Vagina (tissue), 2 donors: ENCODE measurements at regions not wholly inside any gene's neighbourhood (a gene's known extent, or its start where the extent isn't known, plus 50 kb on each side); places are given as distances from the start of the nearest gene placed in this dataset.
"Not testable (repeated sequence)": the region's sequence is repeated elsewhere in the genome, so short reads cannot be mapped to it uniquely, and the experiment has no call there.

Experiments used
- POLR2A ChIP-seq, 2 donors: fragments of 450-650 bp; IDR thresholded peaks; one replicate each; pipeline ENCODE4 v1.6.1; 2017; ENCODE audit warnings: antibody characterized with exemption in 2 of 2, mild to moderate bottlenecking in 2 of 2, moderate library complexity in 2 of 2
- POLR2AphosphoS5 ChIP-seq, 2 donors: sonication (generic); formaldehyde crosslinking; IDR thresholded peaks; one replicate each; pipeline ENCODE4 v1.9.0; 2017; ENCODE audit warnings: antibody characterized with exemption in 2 of 2, mild to moderate bottlenecking in 2 of 2, low read depth in 1 of 2; ENCODE audit not compliant: insufficient read depth in 1 of 2
- TF ChIP-seq, protein P1 (sequence below), 3 experiments: fragments of 450-650 bp in 2 of 3; fragments of 200-600 bp in 1 of 3; sonication (generic) in 1 of 3; IDR thresholded peaks; one replicate each; pipeline ENCODE4 v1.5.1; 2017 to 2019; ENCODE audit warnings: antibody characterized with exemption in 3 of 3, mild to moderate bottlenecking in 2 of 3, moderate library complexity in 2 of 3

DNA sequence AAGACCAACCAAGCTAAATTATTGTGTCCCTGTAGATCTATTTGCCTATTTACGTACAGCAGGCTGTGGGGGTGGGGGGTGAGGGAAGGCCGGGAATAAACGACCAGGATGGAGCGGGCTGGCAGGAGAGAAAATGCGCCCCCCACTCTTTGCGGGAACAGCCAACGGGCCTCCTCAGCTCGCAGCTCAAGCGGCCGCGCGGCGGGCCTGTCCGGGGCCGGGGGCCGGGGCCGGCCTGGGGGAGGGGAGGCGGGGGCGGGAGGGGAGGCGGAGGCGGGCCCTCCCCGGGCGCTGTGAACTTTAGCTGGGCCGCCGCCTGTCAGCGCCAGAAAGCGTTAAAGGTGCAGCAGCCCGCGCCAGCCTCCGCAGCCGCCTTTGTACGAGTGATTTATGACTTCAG is 679.1 kb downstream of the SPATA31A7 start:
- not testable (repeated sequence) for TF ChIP-seq POLR2A (IDR thresholded peaks at IDR 0.05); POLR2AphosphoS5 (IDR thresholded peaks at IDR 0.05; ENCODE audit: insufficient read depth in 1 of 2, low read depth in 1 of 2)
- TF ChIP-seq, protein P1, sequence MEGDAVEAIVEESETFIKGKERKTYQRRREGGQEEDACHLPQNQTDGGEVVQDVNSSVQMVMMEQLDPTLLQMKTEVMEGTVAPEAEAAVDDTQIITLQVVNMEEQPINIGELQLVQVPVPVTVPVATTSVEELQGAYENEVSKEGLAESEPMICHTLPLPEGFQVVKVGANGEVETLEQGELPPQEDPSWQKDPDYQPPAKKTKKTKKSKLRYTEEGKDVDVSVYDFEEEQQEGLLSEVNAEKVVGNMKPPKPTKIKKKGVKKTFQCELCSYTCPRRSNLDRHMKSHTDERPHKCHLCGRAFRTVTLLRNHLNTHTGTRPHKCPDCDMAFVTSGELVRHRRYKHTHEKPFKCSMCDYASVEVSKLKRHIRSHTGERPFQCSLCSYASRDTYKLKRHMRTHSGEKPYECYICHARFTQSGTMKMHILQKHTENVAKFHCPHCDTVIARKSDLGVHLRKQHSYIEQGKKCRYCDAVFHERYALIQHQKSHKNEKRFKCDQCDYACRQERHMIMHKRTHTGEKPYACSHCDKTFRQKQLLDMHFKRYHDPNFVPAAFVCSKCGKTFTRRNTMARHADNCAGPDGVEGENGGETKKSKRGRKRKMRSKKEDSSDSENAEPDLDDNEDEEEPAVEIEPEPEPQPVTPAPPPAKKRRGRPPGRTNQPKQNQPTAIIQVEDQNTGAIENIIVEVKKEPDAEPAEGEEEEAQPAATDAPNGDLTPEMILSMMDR (IDR thresholded peaks at IDR 0.05), result not testable (repeated sequence)
